ENCODE measurements at regions not wholly inside any gene's neighbourhood (a gene's known extent, or its start where the extent isn't known, plus 50 kb on each side); places are given as distances from the start of the nearest gene placed in this dataset.

GRCh38 chr15:69529141-69529540 is 76.5 kb downstream of the RPLP1 start:
- no peak overlapping the region for H3K4me3 ChIP-seq (ENCODE audit: control insufficient read depth, low read depth, low read length)
- no peak for DNase-seq (ENCODE audit: low read depth)
- no peak for TF ChIP-seq CTCF (conservative IDR thresholded peaks at IDR 0.05; ENCODE audit: control insufficient read depth, insufficient read depth, low read depth, low read length)

GRCh38 chr15:69529961-69530633 is 77.5 kb downstream of the RPLP1 start:
- TF ChIP-seq CTCF (conservative IDR thresholded peaks at IDR 0.05; ENCODE audit: control insufficient read depth, insufficient read depth, low read depth, low read length), result no peak
- no peak overlapping the region for H3K4me3 ChIP-seq (ENCODE audit: control insufficient read depth, low read depth, low read length)
- DNase-seq (ENCODE audit: low read depth), result no peak

GRCh38 chr15:69530991-69531664 is 78.5 kb downstream of the RPLP1 start:
- DNase-seq (ENCODE audit: low read depth), result no peak
- TF ChIP-seq CTCF (conservative IDR thresholded peaks at IDR 0.05; ENCODE audit: control insufficient read depth, insufficient read depth, low read depth, low read length), result no peak
- no peak overlapping the region for H3K4me3 ChIP-seq (ENCODE audit: control insufficient read depth, low read depth, low read length)

GRCh38 chr15:69531665-69532027 is 79.0 kb downstream of the RPLP1 start:
- TF ChIP-seq CTCF (conservative IDR thresholded peaks at IDR 0.05; ENCODE audit: control insufficient read depth, insufficient read depth, low read depth, low read length), result no peak
- no peak overlapping the region for H3K4me3 ChIP-seq (ENCODE audit: control insufficient read depth, low read depth, low read length)
- no peak for DNase-seq (ENCODE audit: low read depth)

- no peak for TF ChIP-seq CTCF (conservative IDR thresholded peaks at IDR 0.05; ENCODE audit: control insufficient read depth, insufficient read depth, low read depth, low read length)
- no peak for DNase-seq (ENCODE audit: low read depth)
- no peak overlapping the region for H3K4me3 ChIP-seq (ENCODE audit: control insufficient read depth, low read depth, low read length)
Observed at GRCh38 chr15:69532066-69532465, 79.4 kb downstream of the RPLP1 start.

- no peak for TF ChIP-seq CTCF (conservative IDR thresholded peaks at IDR 0.05; ENCODE audit: control insufficient read depth, insufficient read depth, low read depth, low read length)
- H3K4me3 ChIP-seq (ENCODE audit: control insufficient read depth, low read depth, low read length), result no peak overlapping the region
- DNase-seq (ENCODE audit: low read depth), result no peak
Observed at GRCh38 chr15:69532856-69533255, 80.2 kb downstream of the RPLP1 start.

Data from fibroblast of mammary gland (primary cell).